Colonic mucosa (tissue), 4 donors: ENCODE measurements at regions not wholly inside any gene's neighbourhood (a gene's known extent, or its start where the extent isn't known, plus 50 kb on each side); places are given as distances from the start of the nearest gene placed in this dataset.

Experiments
- DNase-seq: peaks from one replicate; pipeline ENCODE4 v3.0.0-alpha.2; 2020
- H3K27ac ChIP-seq: fragments of 200-600 bp; one replicate; pipeline ENCODE4 v1.8.0; 2021
- H3K27me3 ChIP-seq: fragments of 200-600 bp; one replicate; pipeline ENCODE4 v1.8.0; 2021
- H3K36me3 ChIP-seq: fragments of 200-600 bp; one replicate; pipeline ENCODE4 v1.8.0; 2021
- H3K4me1 ChIP-seq: fragments of 200-600 bp; one replicate; pipeline ENCODE4 v1.8.0; 2021; ENCODE audit warnings: mild to moderate bottlenecking
- H3K4me3 ChIP-seq: fragments of 200-600 bp; one replicate; pipeline ENCODE4 v1.8.0; 2021
- H3K9ac ChIP-seq, 2 donors: one replicate each; pipeline ENCODE4 v1.7.0; 2013; ENCODE audit warnings: control low read depth in 2 of 2, low read depth in 2 of 2, low read length in 2 of 2
- H3K9me3 ChIP-seq: fragments of 200-600 bp; one replicate; pipeline ENCODE4 v1.8.0; 2021
- CTCF ChIP-seq: fragments of 200-600 bp; IDR thresholded peaks from one replicate; pipeline ENCODE4 v1.8.0; 2022; ENCODE audit warnings: antibody characterized with exemption, mild to moderate bottlenecking
- intact Hi-C: fragments of 100-400 bp; cut with DNase I; formaldehyde crosslinking; loops from one replicate; pipeline ENCODE4 v1.14.1; 2022
- donor health status: healthy.
- donor health status: DM: no; HTN: no; CAD: no.
- donor health status: DM: no; HTN: no; CAD: no.

GRCh38 chr14:27566843-27567382, 969.1 kb upstream of the NOVA1 start:
- no peak for DNase-seq
- intact Hi-C loops, result no loop called here

GRCh38 chr14:27573018-27573417, 975.2 kb upstream of the NOVA1 start:
- Histone ChIP-seq H3K9me3 (no peaks in the 10 kb centered on the region), H3K4me1 (no peaks in the 10 kb centered on the region), H3K27ac (no peak overlapping the region), H3K36me3 (no peaks in the 10 kb centered on the region), H3K4me3 (no peak overlapping the region), H3K27me3 (no peaks in the 10 kb centered on the region), H3K9ac (no peak overlapping the region)
- DNase-seq, result no peak
- no peak for TF ChIP-seq CTCF
- intact Hi-C loops, result no loop called here

More at GRCh38 chr14:27566843-27567382, 969.1 kb upstream of the NOVA1 start:
- Histone ChIP-seq H3K9ac (no peak overlapping the region), H3K4me1 (no peaks in the 10 kb centered on the region), H3K4me3 (no peak overlapping the region), H3K27ac (no peak overlapping the region), H3K36me3 (no peaks in the 10 kb centered on the region), H3K9me3 (no peaks in the 10 kb centered on the region), H3K27me3 (no peaks in the 10 kb centered on the region)
- no peak for TF ChIP-seq CTCF

- no peak for DNase-seq
- no peak for TF ChIP-seq CTCF
- Histone ChIP-seq H3K4me3 (no peak overlapping the region), H3K27me3 (no peaks in the 10 kb centered on the region), H3K4me1 (no peaks in the 10 kb centered on the region), H3K9ac (no peak overlapping the region), H3K36me3 (no peaks in the 10 kb centered on the region), H3K9me3 (no peaks in the 10 kb centered on the region), H3K27ac (no peak overlapping the region)
- intact Hi-C loops, result no loop called here
Observed at GRCh38 chr14:27587103-27587502, 989.3 kb upstream of the NOVA1 start.

GRCh38 chr14:27605282-27605681, 1007.4 kb upstream of the NOVA1 start:
- Histone ChIP-seq H3K4me3 (no peak overlapping the region), H3K4me1 (no peaks in the 10 kb centered on the region), H3K27me3 (no peaks in the 10 kb centered on the region), H3K9ac (no peak overlapping the region), H3K27ac (no peak overlapping the region), H3K9me3 (no peaks in the 10 kb centered on the region), H3K36me3 (no peaks in the 10 kb centered on the region)
- DNase-seq, result no peak
- TF ChIP-seq CTCF, result no peak
- intact Hi-C loops, result no loop called here

- intact Hi-C loops, result no loop called here
- Histone ChIP-seq H3K4me1 (no peaks in the 10 kb centered on the region), H3K4me3 (no peak overlapping the region), H3K27me3 (no peaks in the 10 kb centered on the region), H3K36me3 (no peaks in the 10 kb centered on the region), H3K9me3 (no peaks in the 10 kb centered on the region), H3K27ac (no peak overlapping the region), H3K9ac (no peak overlapping the region)
- no peak for TF ChIP-seq CTCF
- no peak for DNase-seq
Observed at GRCh38 chr14:27608377-27608776, 1010.5 kb upstream of the NOVA1 start.

- DNase-seq, result no peak
- intact Hi-C loops, result no loop called here
- TF ChIP-seq CTCF, result no peak
Observed at GRCh38 chr14:27612121-27612520, 1014.3 kb upstream of the NOVA1 start.

More at GRCh38 chr14:27612121-27612520, 1014.3 kb upstream of the NOVA1 start:
- Histone ChIP-seq H3K27me3 (no peaks in the 10 kb centered on the region), H3K9me3 (no peaks in the 10 kb centered on the region), H3K9ac (no peak overlapping the region), H3K36me3 (no peaks in the 10 kb centered on the region), H3K4me1 (no peaks in the 10 kb centered on the region), H3K4me3 (no peak overlapping the region), H3K27ac (no peak overlapping the region)
